Activated CD8-positive, alpha-beta memory T cell treated with anti-CD3 and anti-CD28 coated beads, Interleukin-2, amount 50 U/mL, for 48 hours (primary cell): ENCODE measurements at regions not wholly inside any gene's neighbourhood (a gene's known extent, or its start where the extent isn't known, plus 50 kb on each side); places are given as distances from the start of the nearest gene placed in this dataset.

Experiments used
- DNase-seq: peaks from one replicate; pipeline ENCODE4 v3.0.0-alpha.2; 2020

DNA sequence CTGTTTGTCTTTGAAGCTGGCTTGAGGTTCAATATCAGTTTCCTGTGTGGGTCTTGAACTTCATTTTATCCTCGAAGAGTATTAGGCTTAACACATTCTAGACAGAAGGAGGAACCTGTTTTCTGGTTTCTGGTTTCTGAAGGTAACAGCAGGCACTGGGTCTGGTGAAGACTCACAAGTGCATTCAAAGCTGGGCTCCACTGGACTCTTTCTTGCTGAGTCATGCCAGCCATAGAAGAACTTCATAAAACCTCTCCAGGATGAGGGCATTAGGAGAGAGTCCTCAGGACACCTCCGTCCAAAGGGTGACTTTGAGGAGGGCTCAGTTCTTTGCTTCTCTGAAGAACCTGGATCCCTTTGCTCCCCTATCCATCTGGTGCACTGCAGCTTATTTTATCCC, 668.6 kb upstream of the SLC10A2 start:
- DNase-seq: no peak

DNA sequence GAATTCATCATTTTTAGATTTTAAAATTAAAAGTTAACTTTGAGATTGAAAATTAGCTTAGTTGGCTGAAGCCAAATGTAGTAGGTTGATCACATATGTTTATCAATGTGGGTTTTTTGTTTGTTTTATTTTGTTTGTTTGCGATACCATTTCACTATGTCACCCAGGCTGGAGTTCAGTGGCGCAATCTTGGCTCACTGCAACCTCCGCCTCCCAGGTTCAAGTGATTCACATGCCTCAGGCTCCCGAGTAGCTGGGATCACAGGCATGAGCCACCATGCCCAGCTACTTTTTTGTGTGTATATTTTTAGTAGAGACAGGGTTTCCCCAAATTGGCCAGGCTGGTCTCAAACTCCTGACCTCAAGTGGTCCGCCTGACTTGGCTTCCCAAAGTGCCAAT, 665.7 kb upstream of the SLC10A2 start:
- DNase-seq: no peak

DNA sequence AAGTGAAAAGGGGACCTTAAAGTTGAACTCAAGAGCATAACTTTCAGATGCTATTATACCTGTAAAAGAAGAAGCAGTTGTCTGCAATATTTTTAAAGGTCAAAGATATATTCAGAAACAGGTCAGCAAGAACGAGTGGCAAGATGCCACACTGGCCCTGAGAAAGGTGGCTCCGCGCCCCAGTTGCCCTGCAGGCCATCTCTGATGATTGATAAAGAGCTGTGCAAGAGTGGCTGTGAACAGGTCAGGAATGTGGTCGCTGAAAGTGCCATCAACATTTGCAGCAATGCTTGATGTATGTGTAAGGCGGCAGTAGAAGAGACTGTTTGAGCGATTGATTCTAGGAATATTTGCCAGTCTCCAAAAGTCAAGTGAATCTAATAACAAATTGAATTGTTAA, 664.2 kb upstream of the SLC10A2 start:
- DNase-seq: no peak

DNA sequence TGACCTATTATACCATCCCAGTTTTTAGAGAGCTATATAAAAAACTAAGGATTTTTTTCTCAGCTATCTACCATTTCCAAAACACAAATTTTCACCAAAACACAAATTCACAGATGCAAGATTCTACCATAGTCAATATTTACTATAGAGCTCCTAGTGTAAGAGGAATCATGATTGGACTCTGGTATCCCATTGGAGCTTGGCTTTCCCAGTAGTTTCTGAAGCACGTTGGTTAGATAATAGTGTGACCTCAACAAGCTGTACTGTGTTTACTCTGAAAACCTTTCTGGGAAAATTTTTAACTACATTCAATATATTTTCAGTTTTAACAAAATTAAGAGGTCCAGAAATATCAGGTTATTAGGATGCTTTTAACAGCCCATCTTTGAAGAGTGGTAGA, 660.6 kb upstream of the SLC10A2 start:
- DNase-seq: no peak

DNA sequence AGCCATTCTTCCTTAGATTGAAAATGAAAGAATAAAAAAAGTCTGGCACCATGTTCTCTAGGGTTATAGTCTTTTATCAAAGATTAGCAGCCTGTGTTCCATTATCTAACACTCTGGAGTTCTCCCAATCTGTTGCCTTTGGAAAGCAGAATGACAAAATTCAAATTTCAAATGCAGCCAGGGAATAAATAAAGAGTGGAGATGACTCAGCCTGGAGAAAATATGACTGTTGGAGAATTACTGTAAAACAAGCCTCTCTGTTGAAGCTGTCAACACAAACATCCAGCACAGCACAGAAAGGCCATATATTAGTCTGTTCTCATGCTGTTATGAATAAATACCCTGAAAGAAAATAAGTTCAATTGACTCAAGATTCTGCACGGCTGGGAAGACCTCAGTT, 650.5 kb upstream of the SLC10A2 start:
- DNase-seq: no peak

DNA sequence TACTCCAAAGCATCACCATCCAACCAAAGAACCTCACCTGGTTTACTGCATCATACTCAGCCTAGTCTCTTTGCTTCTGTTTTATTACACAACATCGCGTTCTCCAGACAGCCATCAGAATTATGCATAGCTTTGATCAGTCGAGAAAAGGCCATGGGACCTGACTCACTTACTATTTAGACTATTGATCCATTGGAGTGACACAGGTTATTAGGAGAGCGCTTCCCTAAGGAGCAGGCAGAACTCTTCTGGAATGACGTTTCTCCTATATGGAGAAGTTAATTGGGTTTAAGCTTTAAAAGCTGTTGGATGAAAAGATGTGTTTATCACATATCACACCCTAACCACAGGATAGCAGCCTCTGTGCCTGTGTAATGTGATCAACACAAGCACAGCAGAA, 649.1 kb upstream of the SLC10A2 start:
- no peak for DNase-seq

DNA sequence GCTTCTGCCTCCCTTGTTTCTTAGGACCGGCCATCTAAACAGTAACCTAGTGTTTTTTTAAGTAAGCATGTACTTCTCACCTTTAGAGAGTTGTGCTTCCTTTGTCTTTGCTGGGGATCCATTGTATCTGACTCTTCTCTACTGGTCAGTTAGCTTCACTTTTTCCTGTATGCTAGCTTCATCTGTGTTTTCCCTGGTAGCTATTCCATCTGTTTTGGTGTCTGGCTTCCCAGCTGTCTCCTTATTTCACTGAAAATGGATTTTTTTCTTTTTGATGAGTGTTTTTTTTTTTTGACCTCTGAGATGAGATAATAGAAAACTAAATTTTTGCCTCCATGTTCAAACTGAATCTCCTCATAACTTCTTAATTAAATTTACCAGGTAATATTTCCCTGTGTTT, 637.0 kb upstream of the SLC10A2 start:
- no peak for DNase-seq

DNA sequence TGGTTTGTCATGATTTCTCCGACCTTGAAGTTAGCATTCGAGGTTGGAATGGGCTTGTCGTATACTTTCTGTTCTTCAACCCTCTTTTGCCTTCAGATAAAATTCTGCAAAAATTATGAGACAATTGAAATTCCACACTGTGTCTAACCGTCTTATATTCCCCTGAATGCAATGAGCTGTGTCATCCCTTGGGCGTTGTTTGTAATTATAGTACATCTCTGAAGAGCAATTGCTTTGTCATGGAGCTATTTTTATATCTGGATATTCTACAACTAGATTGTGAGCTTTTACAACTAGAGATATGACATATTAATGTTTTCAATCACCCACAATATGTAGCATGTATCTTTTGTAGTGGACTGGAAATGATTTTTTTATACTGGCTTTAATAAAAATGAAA, 631.8 kb upstream of the SLC10A2 start:
- DNase-seq: no peak

DNA sequence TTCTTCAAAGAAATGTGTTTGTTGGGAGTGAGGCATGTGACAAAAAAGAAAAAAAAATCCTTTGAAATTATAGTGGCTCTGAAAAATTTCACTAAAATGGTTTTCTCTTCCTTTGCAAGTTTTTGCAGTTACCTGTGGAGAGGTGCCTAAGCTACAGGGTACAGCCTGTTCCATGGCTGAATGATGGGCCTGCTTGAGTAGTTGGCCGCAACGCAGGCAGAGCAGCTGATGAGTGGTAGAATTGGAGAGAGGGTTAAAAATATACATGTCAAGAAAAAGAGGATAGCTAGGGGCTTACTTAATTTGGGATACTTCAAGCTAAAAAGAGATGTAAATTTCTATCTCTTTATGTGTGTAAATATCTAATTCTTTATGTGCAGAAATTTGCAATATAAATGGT, 629.1 kb upstream of the SLC10A2 start:
- no peak for DNase-seq

DNA sequence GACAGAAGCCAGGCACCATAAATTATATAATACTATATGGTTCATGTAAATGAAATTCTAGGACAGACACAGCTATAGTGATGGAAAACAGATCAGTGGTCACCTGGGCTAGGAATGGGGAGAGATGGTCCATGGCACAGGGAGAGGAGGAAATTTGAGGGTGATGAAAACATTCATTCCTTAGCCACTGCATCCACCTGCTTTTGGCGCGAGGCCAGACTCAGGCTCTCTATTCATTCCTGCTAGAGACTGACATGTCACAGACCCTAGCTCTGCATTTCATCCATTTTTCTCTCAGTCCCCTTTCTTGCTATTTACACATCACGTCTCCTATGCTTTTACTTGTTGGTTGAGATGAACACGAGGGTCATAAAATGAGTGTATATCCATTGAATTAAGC, 628.3 kb upstream of the SLC10A2 start:
- no peak for DNase-seq

DNA sequence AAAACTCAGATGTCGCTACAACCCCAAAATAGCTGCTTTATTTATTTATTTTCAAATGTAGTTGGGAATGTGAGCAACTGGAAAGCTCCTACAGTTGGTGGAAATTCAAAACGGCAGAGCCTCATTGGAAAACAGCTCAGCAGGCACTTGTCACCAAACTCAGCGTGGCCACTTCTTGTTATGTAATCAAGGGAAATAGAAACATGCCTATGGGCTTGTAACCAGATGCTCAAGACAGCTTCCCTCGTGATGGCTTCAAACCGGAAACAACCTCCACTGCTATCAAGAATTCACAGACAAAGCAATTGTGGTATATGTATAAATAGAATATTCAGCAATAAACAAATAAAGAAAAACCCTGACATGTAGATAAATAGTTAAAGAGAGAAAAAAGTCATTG, 627.8 kb upstream of the SLC10A2 start:
- no peak for DNase-seq

DNA sequence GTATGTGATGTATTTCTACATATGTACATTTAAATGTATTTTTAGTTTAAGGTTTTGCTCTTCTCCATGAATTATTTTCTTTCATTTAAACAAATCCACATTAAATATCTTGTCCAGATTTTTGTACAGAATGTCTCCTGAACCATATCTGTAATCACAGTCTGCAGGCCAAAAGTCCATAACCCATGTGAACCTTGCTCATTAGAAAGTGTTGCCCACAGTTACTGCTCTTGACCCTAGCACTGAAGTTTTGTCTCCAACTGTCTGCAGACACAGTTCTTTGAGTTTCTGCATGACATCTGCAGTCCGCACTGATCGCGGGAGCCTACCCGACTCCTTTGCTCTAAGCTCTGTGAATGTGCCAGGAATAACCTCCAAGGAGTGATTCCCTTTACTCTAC, 626.2 kb upstream of the SLC10A2 start:
- DNase-seq: no peak

DNA sequence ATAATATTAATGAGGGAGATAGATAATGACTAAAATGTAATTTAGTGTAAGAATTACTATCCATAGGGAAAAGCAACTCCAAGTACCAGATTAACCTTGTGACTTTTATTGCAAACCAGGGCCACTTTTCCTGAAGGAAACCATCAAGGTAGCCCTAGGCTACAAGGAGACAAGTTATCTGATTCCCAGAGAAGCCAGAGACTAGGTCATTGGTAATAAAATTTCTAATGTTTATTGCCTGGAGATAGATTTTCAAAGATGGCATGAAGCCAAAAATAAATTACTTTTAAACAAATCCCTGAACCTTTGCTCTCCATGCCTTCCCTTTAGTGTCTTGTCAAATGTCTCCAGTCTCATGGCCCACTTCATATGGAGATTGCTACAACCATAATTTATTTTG, 610.1 kb upstream of the SLC10A2 start:
- no peak for DNase-seq

DNA sequence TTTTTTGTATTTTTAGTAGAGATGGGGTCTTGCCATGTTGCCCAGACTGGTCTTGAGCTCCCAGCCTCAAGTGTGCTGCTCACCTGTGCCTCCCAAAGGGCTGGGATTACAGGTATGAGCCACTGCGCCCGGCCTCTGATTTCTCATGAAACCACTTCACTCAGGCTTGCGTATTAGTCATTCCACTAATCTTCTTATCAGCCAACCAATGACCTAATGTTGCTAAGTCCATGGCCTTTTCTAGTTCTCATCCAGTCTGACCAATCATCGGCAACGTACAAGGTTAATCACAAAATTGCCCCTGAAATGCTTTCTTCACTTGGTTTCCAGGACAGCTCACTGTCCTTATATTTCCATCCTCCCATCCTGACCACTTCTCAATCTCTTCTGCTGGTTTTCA, 605.3 kb upstream of the SLC10A2 start:
- no peak for DNase-seq

DNA sequence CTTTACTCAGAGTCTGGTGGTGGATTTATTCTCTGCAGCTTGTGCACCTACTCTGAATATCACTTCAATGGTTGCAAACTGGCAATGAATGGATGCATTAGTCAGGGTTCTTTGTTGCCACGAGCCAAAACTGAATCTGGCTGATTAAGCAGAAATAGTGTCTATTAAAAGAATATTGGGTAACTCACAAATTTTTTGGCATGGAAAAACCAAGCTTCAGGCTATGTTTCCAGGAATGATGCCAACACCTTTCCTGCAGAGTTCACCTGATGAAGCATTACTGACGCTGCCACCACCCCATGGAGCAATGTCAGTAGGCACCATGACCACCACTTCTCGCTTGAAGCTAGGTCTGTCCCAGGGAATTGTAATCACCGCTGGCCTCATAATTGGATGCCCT, 597.8 kb upstream of the SLC10A2 start:
- DNase-seq: no peak

DNA sequence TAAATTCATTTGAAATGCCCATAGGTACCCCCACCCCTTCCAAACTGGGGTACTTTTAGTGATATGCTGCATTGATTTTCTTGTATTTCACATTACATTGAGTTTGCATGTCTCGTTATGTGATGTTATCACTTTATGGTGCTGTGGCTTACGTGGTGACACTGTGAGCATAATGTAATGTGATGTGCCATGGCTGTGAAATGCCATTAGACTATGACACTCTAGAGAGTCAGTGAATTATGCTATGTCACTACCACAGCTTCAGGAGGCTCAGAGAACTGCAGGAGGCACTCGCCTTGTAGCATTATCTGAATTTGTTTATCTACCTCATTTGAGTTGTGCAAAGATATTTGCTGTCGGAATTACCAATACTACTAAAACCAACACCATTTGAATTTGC, 590.1 kb upstream of the SLC10A2 start:
- no peak for DNase-seq

DNA sequence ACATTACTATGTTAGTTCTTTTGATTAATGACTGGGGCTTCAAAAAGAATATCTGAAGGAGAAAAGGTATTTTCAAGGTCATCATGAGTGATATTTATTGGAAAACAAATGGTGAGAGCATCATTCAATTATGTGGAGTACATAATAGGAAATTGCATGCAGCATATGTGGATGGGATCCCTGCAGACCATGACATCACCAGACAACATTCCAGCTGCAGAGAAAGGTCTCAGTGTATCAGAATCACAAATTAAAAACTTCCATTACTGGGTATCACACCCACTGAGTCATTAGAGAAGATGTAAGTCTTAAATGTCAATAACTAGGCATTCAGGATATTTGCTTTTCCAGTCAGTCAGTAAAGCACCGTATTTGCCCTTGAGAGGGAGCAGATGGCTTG, 574.4 kb upstream of the SLC10A2 start:
- DNase-seq: no peak

DNA sequence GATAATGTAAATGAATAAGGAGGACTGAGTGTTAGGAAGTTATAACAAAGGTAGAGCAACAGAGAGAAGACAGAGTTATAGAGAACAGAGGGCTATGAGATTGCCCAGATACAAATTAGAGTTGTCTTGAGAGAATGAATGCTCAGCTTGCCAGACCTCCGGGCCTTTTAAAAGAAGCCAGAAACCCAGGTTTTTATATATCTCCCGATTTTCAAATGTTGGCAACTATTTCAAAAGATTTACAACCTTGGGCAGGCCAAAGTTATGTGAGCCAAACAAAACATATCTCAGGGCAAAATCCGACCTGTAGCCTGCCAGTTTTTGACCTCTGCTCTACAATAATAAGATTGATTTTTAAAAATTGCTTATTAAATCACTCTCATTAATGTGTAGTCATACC, 573.1 kb upstream of the SLC10A2 start:
- no peak for DNase-seq

DNA sequence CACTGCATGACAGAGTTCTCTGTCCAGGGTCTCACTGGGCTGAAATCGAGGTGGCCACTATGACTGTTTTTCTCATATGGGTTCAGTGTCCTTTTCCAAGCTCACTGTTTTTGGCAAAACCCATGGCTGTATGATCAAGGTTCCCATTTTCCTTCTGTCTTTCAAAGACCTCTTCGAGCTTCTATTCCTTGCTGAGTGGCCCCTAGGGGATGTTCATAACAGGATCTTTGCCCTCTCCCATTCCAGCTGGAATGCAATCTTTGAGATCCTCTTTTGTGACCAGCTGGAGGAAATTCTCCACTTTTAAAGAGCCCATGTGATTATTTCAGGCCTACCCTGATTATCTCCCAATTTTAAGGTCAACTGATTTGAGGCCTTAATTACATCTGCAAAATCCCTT, 572.5 kb upstream of the SLC10A2 start:
- no peak for DNase-seq

DNA sequence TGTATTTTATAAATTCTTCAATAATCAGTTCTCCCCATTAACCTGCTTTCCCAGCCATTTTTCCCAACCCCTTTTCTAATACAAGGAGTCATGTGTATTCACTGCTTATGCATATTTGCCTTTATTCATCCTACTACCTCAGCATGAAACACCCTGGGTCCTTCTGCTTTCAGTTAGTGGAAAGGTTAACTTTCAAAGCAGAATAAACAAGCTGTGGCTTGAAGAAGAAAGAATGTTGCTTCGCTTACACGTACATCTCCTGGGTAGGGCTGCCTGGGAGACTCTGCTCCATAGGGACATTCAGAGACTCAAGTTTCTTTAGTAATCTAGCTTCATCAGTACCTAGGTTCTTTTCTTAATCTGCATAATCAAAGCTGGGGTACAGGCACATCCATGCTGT, 567.8 kb upstream of the SLC10A2 start:
- DNase-seq: no peak

DNA sequence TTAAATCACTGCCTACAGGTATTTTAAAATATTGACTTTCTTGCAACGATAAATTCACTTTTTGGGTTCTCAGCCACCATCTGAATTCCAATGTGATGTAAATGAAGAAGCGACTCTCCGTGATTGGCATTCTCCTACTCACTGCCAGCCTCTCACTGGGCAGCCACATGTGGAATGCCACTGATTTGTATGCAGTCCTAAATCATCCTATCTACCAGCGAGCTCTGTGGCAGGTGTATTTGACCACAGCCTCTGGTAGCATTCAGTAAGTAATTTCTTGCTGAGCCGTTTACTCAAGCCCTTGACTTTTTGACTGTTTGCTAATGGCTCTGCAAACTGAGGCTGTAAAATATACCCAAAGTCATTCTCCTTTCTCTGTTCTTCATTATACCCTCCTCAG, 559.0 kb upstream of the SLC10A2 start:
- no peak for DNase-seq

DNA sequence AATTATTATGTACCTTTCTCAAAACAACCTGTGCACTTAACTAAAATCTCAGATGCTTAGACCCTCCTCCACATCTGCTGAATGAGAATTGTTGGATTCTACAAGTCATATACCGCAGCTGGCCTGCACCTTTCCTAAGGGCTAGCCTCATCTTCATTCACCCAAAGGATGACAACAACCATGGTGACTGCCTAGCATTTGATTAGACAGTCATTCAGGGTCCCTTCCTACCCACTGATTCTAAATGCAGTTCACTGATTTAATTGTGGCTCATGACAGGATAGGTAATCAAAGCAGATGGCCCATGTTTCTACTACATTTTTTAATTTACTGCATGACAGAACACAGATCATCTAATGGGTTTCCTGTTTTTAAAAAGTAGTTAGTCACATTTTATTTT, 551.9 kb upstream of the SLC10A2 start:
- DNase-seq: no peak

DNA sequence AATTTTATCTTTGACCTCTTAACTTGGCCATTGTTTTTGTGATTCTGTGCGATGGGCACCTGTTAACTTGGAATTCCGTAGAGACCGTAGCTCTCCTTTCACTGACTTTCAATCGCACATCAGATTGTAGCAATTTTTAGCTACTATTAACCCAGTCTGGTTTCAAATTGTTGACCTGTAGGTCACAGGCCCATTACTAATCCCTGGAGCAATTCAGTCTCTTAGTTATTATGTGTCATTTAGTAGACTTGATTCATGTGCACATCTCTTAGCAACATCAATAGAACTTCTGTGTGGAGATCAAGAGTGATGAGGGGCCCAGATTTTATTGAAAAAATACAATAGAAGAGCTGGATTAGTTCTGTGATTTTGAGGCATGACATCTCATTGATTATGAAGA, 549.6 kb upstream of the SLC10A2 start:
- no peak for DNase-seq

DNA sequence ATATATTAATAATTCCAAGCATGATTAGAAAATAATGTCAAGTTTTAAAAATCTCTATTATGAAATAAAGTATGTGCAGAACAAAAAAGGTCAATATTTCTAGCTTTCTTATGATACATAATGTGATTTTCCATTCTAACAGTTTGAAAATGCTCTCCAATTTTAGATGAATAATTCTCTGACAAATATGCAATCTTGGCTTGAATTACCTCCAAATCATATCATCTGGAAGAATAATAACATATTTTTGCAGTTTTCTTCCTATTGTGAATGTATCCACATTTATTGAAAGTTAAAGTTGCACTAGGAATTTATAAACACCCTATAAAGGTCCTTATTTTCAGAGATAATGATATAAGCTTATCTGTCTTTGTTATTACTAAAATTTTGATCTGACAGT, 548.5 kb upstream of the SLC10A2 start:
- no peak for DNase-seq

DNA sequence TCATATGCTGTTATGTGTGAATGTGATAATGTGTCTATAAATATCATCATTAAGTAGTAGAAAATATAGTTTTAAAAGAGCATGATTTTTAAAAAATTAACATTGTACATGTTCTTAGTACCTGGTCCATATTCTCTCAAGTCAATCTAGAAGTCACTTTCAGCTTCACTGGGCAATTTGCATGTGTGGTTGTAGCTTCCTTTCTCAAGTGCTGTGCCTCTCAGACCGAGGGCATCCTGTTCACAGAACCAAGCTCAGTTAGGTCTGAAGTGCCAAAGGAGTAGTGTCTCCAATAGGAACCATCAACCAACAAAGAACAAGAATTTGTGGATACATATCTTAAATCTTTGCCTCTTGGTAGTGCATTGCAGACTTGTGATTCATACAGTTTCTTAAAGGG, 541.8 kb upstream of the SLC10A2 start:
- no peak for DNase-seq

DNA sequence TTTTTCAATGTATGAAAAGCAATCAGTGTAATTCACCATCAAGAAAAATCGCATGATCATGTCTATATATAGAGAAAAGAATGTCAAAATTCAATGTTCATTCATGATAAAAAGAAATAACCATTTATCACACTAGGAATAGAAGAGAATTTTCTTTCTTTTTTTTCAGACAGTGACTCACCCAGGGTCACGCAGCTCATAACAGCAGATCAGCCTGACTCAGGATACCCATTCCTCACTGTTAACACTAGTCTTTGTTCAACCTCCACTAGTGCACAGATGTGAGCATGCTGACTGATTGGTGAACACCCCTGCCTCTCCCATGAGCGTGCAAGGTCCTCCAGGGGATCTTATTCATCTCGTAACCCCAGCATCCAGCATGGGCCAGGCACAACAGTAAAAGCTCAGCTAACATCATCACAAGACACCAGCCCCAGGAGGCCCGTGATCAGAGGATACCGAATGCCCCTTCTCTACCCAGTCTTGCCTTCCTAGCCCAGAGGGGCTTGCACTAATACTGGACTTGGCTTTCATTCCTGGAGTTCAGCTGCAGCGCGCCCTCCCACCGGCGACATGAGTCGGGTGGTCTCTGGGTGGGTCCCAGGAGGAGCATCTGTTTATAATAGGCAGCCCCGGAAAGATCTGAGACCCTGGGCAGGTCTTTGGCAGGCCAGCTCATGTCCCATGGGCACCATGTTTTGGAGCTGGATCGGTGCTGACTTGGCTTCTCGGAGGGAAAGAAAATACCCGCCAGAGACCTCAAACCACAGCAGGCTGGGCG, 539.5 kb upstream of the SLC10A2 start:
- no peak for DNase-seq
